ENCODE measurements at regions not wholly inside any gene's neighbourhood (a gene's known extent, or its start where the extent isn't known, plus 50 kb on each side); places are given as distances from the start of the nearest gene placed in this dataset.

DNA sequence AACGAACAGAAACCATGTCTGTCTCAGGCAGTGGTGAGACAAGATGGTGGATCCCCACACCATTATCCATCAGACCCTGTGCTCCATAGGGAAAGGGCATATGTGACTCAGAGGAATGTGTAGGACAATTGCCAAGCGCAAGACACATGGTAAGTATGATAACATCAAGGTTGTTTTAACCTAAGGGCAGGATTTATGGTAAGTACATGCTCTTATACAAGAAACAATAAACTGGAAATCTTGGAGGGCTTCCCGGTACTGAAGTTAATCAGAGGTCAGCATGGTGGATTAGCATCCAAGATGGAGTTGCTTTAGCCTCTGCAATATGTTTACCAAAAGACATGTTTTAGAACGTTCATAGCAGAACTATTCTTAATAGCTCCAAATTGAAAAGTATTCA lies 355.0 kb downstream of the PPP1R2C start:
- no peak for TF ChIP-seq DIDO1 (tag; IDR thresholded peaks at IDR 0.05; ENCODE audit: low read depth)
- TF ChIP-seq, protein P1, sequence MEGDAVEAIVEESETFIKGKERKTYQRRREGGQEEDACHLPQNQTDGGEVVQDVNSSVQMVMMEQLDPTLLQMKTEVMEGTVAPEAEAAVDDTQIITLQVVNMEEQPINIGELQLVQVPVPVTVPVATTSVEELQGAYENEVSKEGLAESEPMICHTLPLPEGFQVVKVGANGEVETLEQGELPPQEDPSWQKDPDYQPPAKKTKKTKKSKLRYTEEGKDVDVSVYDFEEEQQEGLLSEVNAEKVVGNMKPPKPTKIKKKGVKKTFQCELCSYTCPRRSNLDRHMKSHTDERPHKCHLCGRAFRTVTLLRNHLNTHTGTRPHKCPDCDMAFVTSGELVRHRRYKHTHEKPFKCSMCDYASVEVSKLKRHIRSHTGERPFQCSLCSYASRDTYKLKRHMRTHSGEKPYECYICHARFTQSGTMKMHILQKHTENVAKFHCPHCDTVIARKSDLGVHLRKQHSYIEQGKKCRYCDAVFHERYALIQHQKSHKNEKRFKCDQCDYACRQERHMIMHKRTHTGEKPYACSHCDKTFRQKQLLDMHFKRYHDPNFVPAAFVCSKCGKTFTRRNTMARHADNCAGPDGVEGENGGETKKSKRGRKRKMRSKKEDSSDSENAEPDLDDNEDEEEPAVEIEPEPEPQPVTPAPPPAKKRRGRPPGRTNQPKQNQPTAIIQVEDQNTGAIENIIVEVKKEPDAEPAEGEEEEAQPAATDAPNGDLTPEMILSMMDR (IDR thresholded peaks at IDR 0.05 in 2 of 3, conservative IDR thresholded peaks at IDR 0.05 in 1 of 3; ENCODE audit: insufficient read depth in 2 of 3, low read depth in 1 of 3, low read length in 3 of 3) = no peak
- no peak for TF ChIP-seq TAF7 (tag; IDR thresholded peaks at IDR 0.05)
- TF ChIP-seq POLR2A (conservative IDR thresholded peaks at IDR 0.05) = no peak
- no peak for TF ChIP-seq ZSCAN29 (IDR thresholded peaks at IDR 0.05)
- no peak for TF ChIP-seq JUND (IDR thresholded peaks at IDR 0.05; ENCODE audit: borderline replicate concordance, low read depth, low read length)
- no peak for TF ChIP-seq JUND (tag; IDR thresholded peaks at IDR 0.05; ENCODE audit: borderline replicate concordance, low read depth, low read length)
